GM20000 (cell line): ENCODE measurements at regions not wholly inside any gene's neighbourhood (a gene's known extent, or its start where the extent isn't known, plus 50 kb on each side); places are given as distances from the start of the nearest gene placed in this dataset.

Source experiments
- DNase-seq: peaks from one replicate; pipeline ENCODE4 v3.0.0; 2012; ENCODE audit warnings: low spot score
- CTCF ChIP-seq: IDR thresholded peaks from 2 replicates; pipeline ENCODE4 v1.5.1; 2012; ENCODE audit warnings: mild to moderate bottlenecking, control low read depth; ENCODE audit errors: extremely low read depth, missing control alignments

GRCh38 chr20:53662595-53662994, 69.0 kb upstream of the ZNF217 start:
- no peak for DNase-seq
- TF ChIP-seq CTCF = no peak

GRCh38 chr20:53660947-53661381, 67.3 kb upstream of the ZNF217 start:
- DNase-seq = peak; percentile 51
- no peak for TF ChIP-seq CTCF

- no peak for DNase-seq
- no peak for TF ChIP-seq CTCF
Measured at GRCh38 chr20:53660078-53660909, 66.7 kb upstream of the ZNF217 start.

DNA sequence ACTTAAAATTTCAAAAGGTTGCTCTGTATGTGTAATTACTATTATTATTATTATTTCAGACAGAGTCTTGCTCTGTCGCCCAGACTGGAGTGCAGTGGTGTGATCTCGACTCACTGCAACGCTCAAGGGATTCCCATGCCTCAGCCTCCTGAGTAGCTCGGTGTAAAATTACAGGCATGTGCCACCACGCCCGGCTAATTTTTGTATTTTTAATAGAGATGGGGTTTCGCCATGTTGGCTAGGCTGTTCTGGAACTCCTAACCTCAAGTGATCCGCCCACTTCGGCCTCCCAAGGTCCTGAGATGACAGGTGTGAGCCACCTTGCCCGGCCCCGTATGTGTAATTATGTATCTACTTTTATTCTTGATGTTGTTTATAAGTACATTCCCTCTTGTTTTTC, 65.3 kb upstream of the ZNF217 start:
- no peak for DNase-seq
- no peak for TF ChIP-seq CTCF

DNA sequence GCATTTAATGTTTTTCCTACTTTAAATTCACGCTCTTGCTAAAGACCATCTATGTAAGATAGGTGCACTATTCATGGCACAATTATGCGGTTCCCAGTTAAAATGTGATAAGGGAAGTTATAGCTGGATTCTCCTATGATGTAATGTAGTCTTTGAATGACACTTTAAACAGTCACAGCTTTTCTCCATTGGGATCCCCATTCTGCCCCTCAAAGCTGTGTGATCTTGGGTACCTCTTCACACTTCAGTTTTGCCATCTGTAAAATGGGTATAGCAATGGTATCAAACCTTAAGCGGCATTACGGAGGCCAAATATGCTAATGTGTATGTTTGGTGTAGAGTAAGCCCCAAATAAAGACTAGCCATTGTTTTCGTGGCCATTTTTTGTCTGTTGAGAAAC, 64.7 kb upstream of the ZNF217 start:
- TF ChIP-seq CTCF = no peak
- DNase-seq = no peak

DNA sequence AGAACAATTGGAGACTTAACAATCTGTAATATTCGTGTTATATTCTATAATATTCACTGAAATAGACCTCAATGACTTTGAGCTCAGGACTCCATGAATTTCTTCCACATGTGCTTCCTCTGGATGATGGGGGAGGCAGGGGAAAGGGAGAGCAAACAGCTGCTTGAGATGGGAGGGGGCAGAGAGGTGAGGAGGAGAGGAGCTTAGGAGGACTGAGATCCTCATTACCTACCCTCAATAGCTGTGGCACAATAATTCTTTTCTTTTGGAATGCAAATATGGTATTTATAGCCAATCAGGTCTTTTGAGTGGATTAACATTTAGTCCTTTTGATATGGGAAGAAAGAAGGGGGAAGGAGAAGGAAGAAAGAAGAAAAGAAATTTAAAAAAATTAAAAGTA, 64.1 kb upstream of the ZNF217 start:
- no peak for TF ChIP-seq CTCF
- no peak for DNase-seq

DNA sequence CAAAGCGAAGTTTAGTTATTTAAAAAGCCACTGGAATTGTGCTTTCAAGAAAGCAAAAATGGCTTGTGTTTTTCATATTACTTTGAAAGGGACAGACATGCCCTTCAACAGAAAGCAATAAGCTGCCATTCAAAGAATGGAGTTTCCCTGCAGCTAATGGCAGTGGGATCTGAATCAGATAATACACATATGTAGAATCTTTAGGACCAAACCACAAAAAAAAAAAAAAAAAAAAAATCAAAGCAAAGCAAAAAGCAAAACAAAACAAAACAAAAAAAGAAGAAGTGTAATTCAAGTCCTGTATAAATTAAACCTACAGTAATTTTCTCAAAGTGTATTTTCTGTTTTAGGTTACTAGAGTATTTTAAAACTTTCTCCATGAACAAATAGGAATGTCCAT, 63.6 kb upstream of the ZNF217 start:
- no peak for TF ChIP-seq CTCF

More for the DNA sequence above, 63.6 kb upstream of the ZNF217 start:
- no peak for DNase-seq
